HG03066 (cell line): ENCODE measurements at regions not wholly inside any gene's neighbourhood (a gene's known extent, or its start where the extent isn't known, plus 50 kb on each side); places are given as distances from the start of the nearest gene placed in this dataset.
"Not testable (repeated sequence)": the region's sequence is repeated elsewhere in the genome, so short reads cannot be mapped to it uniquely, and the experiment has no call there.

Experiments used
- ATAC-seq: cut with Tn5 transposase; IDR thresholded peaks from one replicate; pipeline ENCODE4 v1.9.1; 2021; ENCODE audit warnings: low read depth; ENCODE audit not compliant: unreplicated experiment

- no peak for ATAC-seq
Measured at GRCh38 chr2:7140306-7140705, 223.1 kb downstream of the RNF144A start.

- no peak for ATAC-seq
Measured at GRCh38 chr2:7145707-7146106, 228.5 kb downstream of the RNF144A start.

GRCh38 chr2:7146151-7146550, 228.9 kb downstream of the RNF144A start:
- ATAC-seq: no peak

GRCh38 chr2:7154656-7155055, 237.4 kb downstream of the RNF144A start:
- ATAC-seq: no peak

- no peak for ATAC-seq
Measured at GRCh38 chr2:7161501-7161900, 244.3 kb downstream of the RNF144A start.

GRCh38 chr2:7165736-7166135, 248.5 kb downstream of the RNF144A start:
- ATAC-seq: no peak

- ATAC-seq: no peak
Measured at GRCh38 chr2:7167801-7168411, 250.7 kb downstream of the RNF144A start.

GRCh38 chr2:7169593-7169992, 252.4 kb downstream of the RNF144A start:
- ATAC-seq: no peak

- ATAC-seq: not testable (repeated sequence)
Measured at GRCh38 chr2:7178996-7179395, 261.8 kb downstream of the RNF144A start.

GRCh38 chr2:7180638-7181370, 263.6 kb downstream of the RNF144A start:
- no peak for ATAC-seq

- no peak for ATAC-seq
Measured at GRCh38 chr2:7182525-7182924, 265.3 kb downstream of the RNF144A start.

- ATAC-seq: no peak
Measured at GRCh38 chr2:7189106-7189505, 271.9 kb downstream of the RNF144A start.

GRCh38 chr2:7190587-7191324, 273.5 kb downstream of the RNF144A start:
- ATAC-seq: no peak

GRCh38 chr2:7191932-7192331, 274.7 kb downstream of the RNF144A start:
- ATAC-seq: no peak

- ATAC-seq: no peak
Measured at GRCh38 chr2:7193457-7193856, 276.2 kb downstream of the RNF144A start.

GRCh38 chr2:7194950-7195349, 277.7 kb downstream of the RNF144A start:
- ATAC-seq: no peak

GRCh38 chr2:7196883-7197282, 279.7 kb downstream of the RNF144A start:
- ATAC-seq: no peak

GRCh38 chr2:7201851-7202250, 284.6 kb downstream of the RNF144A start:
- no peak for ATAC-seq

- ATAC-seq: no peak
Measured at GRCh38 chr2:7203056-7203467, 285.9 kb downstream of the RNF144A start.

GRCh38 chr2:7205151-7205830, 288.1 kb downstream of the RNF144A start:
- ATAC-seq: no peak
